CD4-positive, alpha-beta T cell (primary cell): ENCODE measurements at regions not wholly inside any gene's neighbourhood (a gene's known extent, or its start where the extent isn't known, plus 50 kb on each side); places are given as distances from the start of the nearest gene placed in this dataset.

ENCODE experiments used
- ATAC-seq: fragments of 200-7000 bp; cut with Tn5 transposase; one replicate; pipeline ENCODE4 v1.10.0; 2022; ENCODE audit warnings: mild to moderate bottlenecking; ENCODE audit not compliant: poor library complexity
- CTCF ChIA-PET: fragments of 350-600 bp; sonication (Branson Sonifier 250); formaldehyde crosslinking; loops from one replicate; lab custom pipeline; 2021; ENCODE audit warnings: antibody characterized with exemption, inconsistent platforms; lab: Charles Lee
- POLR2A ChIA-PET: fragments of 350-600 bp; sonication (Branson Sonifier 250); formaldehyde crosslinking; loops from one replicate; lab custom pipeline; 2021; ENCODE audit warnings: antibody characterized with exemption, inconsistent platforms; lab: Charles Lee
- DNase-seq, 14 experiments: peaks; one replicate each; pipeline ENCODE4 v3.0.0-alpha.2; 2013 to 2020; ENCODE audit warnings: mixed read lengths in 2 of 14
- H3K27ac ChIP-seq, 2 donors: one replicate each; pipeline versions ENCODE4 v1.5.1 to v1.7.0; 2013; ENCODE audit warnings: low read length in 2 of 2, low read depth in 1 of 2, mild to moderate bottlenecking in 1 of 2
- H3K27me3 ChIP-seq, 2 experiments: 1 replicate in 1 of 2; 2 replicates in 1 of 2; pipeline versions ENCODE4 v1.6.1 to v1.7.0; 2013; ENCODE audit warnings: low read length in 2 of 2, control low read depth in 1 of 2, mild to moderate bottlenecking in 1 of 2, moderate library complexity in 1 of 2; ENCODE audit not compliant: insufficient read depth in 2 of 2, control insufficient read depth in 1 of 2
- H3K36me3 ChIP-seq: one replicate; pipeline ENCODE4 v1.6.1; 2013; ENCODE audit warnings: low read length, control low read depth; ENCODE audit not compliant: insufficient read depth
- H3K4me1 ChIP-seq: one replicate; pipeline ENCODE4 v1.6.1; 2013; ENCODE audit warnings: low read length, control low read depth; ENCODE audit not compliant: insufficient read depth
- H3K4me3 ChIP-seq: one replicate; pipeline ENCODE4 v1.5.1; 2013; ENCODE audit warnings: mild to moderate bottlenecking, low read length, moderate library complexity
- H3K9me3 ChIP-seq, 2 experiments: 1 replicate in 1 of 2; 2 replicates in 1 of 2; pipeline versions ENCODE4 v1.6.1 to v1.7.0; 2013; ENCODE audit warnings: low read length in 2 of 2, mild to moderate bottlenecking in 2 of 2, control low read depth in 1 of 2, moderate library complexity in 1 of 2; ENCODE audit not compliant: control insufficient read depth in 1 of 2, insufficient read depth in 1 of 2
- H3K27ac Mint-ChIP-seq: one replicate; pipeline ENCODE4 v1.8.0; 2020; ENCODE audit warnings: mixed read lengths
- H3K27me3 Mint-ChIP-seq: one replicate; pipeline ENCODE4 v1.8.0; 2021; ENCODE audit warnings: mixed read lengths
- H3K36me3 Mint-ChIP-seq: one replicate; pipeline ENCODE4 v1.8.0; 2021; ENCODE audit warnings: low read depth, mixed read lengths
- H3K4me1 Mint-ChIP-seq: one replicate; pipeline ENCODE4 v1.8.0; 2021; ENCODE audit warnings: low read depth, mixed read lengths
- H3K4me3 Mint-ChIP-seq: one replicate; pipeline ENCODE4 v1.8.0; 2020; ENCODE audit warnings: mild to moderate bottlenecking, mixed read lengths
- H3K9me3 Mint-ChIP-seq: one replicate; pipeline ENCODE4 v1.8.0; 2020; ENCODE audit warnings: mixed read lengths
- intact Hi-C, 2 experiments: fragments of 100-400 bp; cut with DNase I in 1 of 2; cut with micrococcal nuclease in 1 of 2; formaldehyde crosslinking; loops; one replicate each; pipeline versions ENCODE4 v1.15.1 to v1.9.0; 2023 to 2025; cut with DNase I, micrococcal nuclease
- TF ChIP-seq, protein P1 (sequence below): fragments of 200-600 bp; IDR thresholded peaks from one replicate; pipeline ENCODE4 v1.8.0; 2022; ENCODE audit warnings: antibody characterized with exemption, mild to moderate bottlenecking

DNA sequence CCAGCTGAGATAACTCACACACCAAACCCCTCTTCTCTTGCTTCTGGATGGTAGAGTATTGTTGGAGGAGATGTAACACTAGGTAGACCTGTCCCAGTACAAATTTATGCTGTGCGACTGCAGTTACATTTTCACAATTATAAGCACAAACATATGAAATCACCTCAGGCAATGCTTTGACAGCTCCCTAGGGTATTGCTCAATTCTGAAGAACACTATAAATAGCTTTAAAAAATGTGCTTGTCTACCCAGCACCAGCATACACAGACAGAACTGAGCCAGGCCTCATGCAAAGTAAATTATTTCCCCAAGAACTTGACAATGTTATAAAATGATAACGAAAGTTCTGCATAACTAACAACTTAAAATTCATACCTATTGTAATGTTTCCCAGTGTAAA, 1999.1 kb upstream of the ADGRL3 start:
- Mint-ChIP-seq H3K36me3 (no peaks in the 10 kb centered on the region), H3K4me1 (no peaks in the 10 kb centered on the region), H3K27me3 (no peaks in the 10 kb centered on the region), H3K9me3 (peaks cover 18% of the 10 kb centered on the region), H3K4me3 (no peak overlapping the region), H3K27ac (no peak overlapping the region)
- Histone ChIP-seq H3K9me3 (peaks cover 0 to 5% of the 10 kb centered on the region in 2 experiments), H3K4me1 (no peaks in the 10 kb centered on the region), H3K36me3 (no peaks in the 10 kb centered on the region), H3K27me3 (no peaks in the 10 kb centered on the region), H3K27ac (no peak overlapping the region), H3K4me3 (no peak overlapping the region)
- DNase-seq (no peak), ATAC-seq (no peak)
- ChIA-PET CTCF (no interaction called here), POLR2A (no interaction called here)
- intact Hi-C loops: no loop called here
- TF ChIP-seq, protein P1, sequence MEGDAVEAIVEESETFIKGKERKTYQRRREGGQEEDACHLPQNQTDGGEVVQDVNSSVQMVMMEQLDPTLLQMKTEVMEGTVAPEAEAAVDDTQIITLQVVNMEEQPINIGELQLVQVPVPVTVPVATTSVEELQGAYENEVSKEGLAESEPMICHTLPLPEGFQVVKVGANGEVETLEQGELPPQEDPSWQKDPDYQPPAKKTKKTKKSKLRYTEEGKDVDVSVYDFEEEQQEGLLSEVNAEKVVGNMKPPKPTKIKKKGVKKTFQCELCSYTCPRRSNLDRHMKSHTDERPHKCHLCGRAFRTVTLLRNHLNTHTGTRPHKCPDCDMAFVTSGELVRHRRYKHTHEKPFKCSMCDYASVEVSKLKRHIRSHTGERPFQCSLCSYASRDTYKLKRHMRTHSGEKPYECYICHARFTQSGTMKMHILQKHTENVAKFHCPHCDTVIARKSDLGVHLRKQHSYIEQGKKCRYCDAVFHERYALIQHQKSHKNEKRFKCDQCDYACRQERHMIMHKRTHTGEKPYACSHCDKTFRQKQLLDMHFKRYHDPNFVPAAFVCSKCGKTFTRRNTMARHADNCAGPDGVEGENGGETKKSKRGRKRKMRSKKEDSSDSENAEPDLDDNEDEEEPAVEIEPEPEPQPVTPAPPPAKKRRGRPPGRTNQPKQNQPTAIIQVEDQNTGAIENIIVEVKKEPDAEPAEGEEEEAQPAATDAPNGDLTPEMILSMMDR: no peak

DNA sequence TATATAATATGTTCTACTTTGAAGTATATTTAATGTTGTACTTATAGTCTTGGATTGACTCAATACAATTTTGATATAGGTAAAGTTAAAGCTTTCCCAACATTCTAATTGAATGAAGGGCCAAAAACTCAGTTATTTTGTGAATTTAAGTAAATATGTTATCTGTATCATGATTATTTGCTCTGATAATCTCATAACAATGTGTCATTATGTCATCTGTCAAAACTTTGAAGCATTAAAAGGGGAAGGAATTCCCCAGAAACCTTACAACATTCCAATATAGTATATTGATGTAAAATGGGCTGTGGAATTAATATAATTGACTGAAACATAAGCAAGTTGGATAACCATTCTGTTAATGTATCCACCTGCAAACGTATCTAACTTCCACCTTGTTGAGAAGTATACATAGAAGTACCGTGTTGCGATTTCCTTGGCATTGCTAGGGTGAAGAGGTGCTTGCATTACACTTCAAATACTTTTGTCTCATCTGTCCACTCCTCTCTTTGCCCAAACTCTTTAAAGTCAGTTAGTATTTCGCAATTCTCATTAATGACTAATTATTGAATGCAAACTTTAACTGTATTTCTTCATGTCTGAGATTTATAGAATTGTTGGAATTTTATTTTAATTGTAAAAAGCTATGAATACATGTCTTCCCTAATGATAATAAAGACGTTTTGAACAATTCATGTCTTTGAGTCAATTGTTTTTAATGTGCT, 1982.1 kb upstream of the ADGRL3 start:
- intact Hi-C loops: no loop called here
- no peaks in the 10 kb centered on the region for H3K36me3 Mint-ChIP-seq
- H3K27me3 Mint-ChIP-seq: no peaks in the 10 kb centered on the region
- TF ChIP-seq, protein P1: no peak
- ATAC-seq (no peak), DNase-seq (no peak)
- Histone ChIP-seq H3K4me1 (no peaks in the 10 kb centered on the region), H3K27me3 (no peaks in the 10 kb centered on the region), H3K27ac (no peak overlapping the region), H3K9me3 (no peaks in the 10 kb centered on the region), H3K4me3 (no peak overlapping the region), H3K36me3 (no peaks in the 10 kb centered on the region)
- H3K9me3 Mint-ChIP-seq: no peaks in the 10 kb centered on the region
- no peak overlapping the region for H3K27ac Mint-ChIP-seq
- POLR2A ChIA-PET: no interaction called here
- CTCF ChIA-PET: no interaction called here
- H3K4me1 Mint-ChIP-seq: no peaks in the 10 kb centered on the region
- no peak overlapping the region for H3K4me3 Mint-ChIP-seq

DNA sequence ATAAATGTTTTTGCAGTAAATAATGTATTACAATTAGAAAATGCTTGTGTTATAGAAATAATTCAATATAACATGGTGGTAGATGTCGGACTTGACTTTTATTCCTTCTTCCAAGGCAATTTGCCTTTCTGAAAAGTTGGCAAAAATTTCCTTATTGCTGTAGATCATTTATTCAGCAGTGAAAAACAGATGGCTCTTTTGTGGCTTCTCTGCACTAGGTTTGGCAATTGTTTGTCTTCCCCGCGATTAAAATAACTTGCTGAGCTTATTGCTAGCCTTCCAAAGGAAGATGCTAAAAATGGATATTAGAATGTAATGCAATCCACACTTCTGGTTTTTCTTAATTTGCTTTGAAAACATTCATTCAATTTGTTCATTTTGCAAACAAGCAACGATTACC, 1977.9 kb upstream of the ADGRL3 start:
- Mint-ChIP-seq H3K9me3 (no peaks in the 10 kb centered on the region), H3K27me3 (no peaks in the 10 kb centered on the region), H3K36me3 (no peaks in the 10 kb centered on the region), H3K4me3 (no peak overlapping the region), H3K27ac (no peak overlapping the region), H3K4me1 (no peaks in the 10 kb centered on the region)
- DNase-seq (no peak), ATAC-seq (no peak)
- no peaks in the 10 kb centered on the region for H3K27me3 ChIP-seq
- no peaks in the 10 kb centered on the region for H3K4me1 ChIP-seq
- intact Hi-C loops: no loop called here
- H3K27ac ChIP-seq: no peak overlapping the region
- ChIA-PET POLR2A (no interaction called here), CTCF (no interaction called here)
- H3K4me3 ChIP-seq: no peak overlapping the region
- TF ChIP-seq, protein P1: no peak
- H3K36me3 ChIP-seq: no peaks in the 10 kb centered on the region
- peaks cover 0 to 6% of the 10 kb centered on the region in 2 experiments for H3K9me3 ChIP-seq
